ENCODE measurements at regions not wholly inside any gene's neighbourhood (a gene's known extent, or its start where the extent isn't known, plus 50 kb on each side); places are given as distances from the start of the nearest gene placed in this dataset.

- no peak for TF ChIP-seq EZH2 (IDR thresholded peaks at IDR 0.05)
- TF ChIP-seq POLR2AphosphoS5 (IDR thresholded peaks at IDR 0.05; ENCODE audit: borderline replicate concordance, low read depth, low read length) = no peak
- no peak for TF ChIP-seq FOXP2 (optimal IDR thresholded peaks at IDR 0.05; ENCODE audit: control extremely low read depth, extremely low read length, insufficient read depth)
These were observed 94.5 kb upstream of the IQCM start for GRCh38 chr4:149910177-149910576.

Data from SK-N-MC (cell line).